ENCODE measurements at regions not wholly inside any gene's neighbourhood (a gene's known extent, or its start where the extent isn't known, plus 50 kb on each side); places are given as distances from the start of the nearest gene placed in this dataset.
A peak's percentile ranks its signal among the peaks of the same experiment; 100 is the strongest.
"Not testable (repeated sequence)": the region's sequence is repeated elsewhere in the genome, so short reads cannot be mapped to it uniquely, and the experiment has no call there.

GRCh38 chr4:137735561-137736104, 203.3 kb upstream of the PCDH18 start:
- Mint-ChIP-seq H3K27ac (ENCODE audit: unreplicated experiment) (no peak overlapping the region), H3K36me3 (ENCODE audit: low read depth, unreplicated experiment) (no peaks in the 10 kb centered on the region), H3K9me3 (ENCODE audit: unreplicated experiment) (no peaks in the 10 kb centered on the region), H3K4me3 (ENCODE audit: unreplicated experiment) (no peak overlapping the region), H3K4me1 (ENCODE audit: unreplicated experiment) (peaks cover 2% of the 10 kb centered on the region), H3K27me3 (ENCODE audit: unreplicated experiment) (peaks cover 4% of the 10 kb centered on the region)
- TF ChIP-seq CTCF (IDR thresholded peaks at IDR 0.05; ENCODE audit: unreplicated experiment), result no peak
- no peak for DNase-seq (ENCODE audit: low spot score)

GRCh38 chr4:137733174-137734141, 201.2 kb upstream of the PCDH18 start:
- H3K4me3 Mint-ChIP-seq (ENCODE audit: unreplicated experiment); H3K36me3 Mint-ChIP-seq (ENCODE audit: low read depth, unreplicated experiment); H3K9me3 Mint-ChIP-seq (ENCODE audit: unreplicated experiment); H3K27ac Mint-ChIP-seq (ENCODE audit: unreplicated experiment); H3K27me3 Mint-ChIP-seq (ENCODE audit: unreplicated experiment); H3K4me1 Mint-ChIP-seq (ENCODE audit: unreplicated experiment): not testable (repeated sequence)
- TF ChIP-seq CTCF (IDR thresholded peaks at IDR 0.05; ENCODE audit: unreplicated experiment), result peak; percentile 37
- DNase-seq (ENCODE audit: low spot score), result peak; percentile 56

- H3K27ac Mint-ChIP-seq (ENCODE audit: unreplicated experiment), result no peak overlapping the region
- no peaks in the 10 kb centered on the region for H3K36me3 Mint-ChIP-seq (ENCODE audit: low read depth, unreplicated experiment)
- no peaks in the 10 kb centered on the region for H3K9me3 Mint-ChIP-seq (ENCODE audit: unreplicated experiment)
- H3K27me3 Mint-ChIP-seq (ENCODE audit: unreplicated experiment), result no peaks in the 10 kb centered on the region
- H3K4me1 Mint-ChIP-seq (ENCODE audit: unreplicated experiment), result no peaks in the 10 kb centered on the region
- DNase-seq (ENCODE audit: low spot score), result no peak
- no peak for TF ChIP-seq CTCF (IDR thresholded peaks at IDR 0.05; ENCODE audit: unreplicated experiment)
- H3K4me3 Mint-ChIP-seq (ENCODE audit: unreplicated experiment), result no peak overlapping the region
Observed at GRCh38 chr4:137722910-137723309, 190.6 kb upstream of the PCDH18 start.

GRCh38 chr4:137711502-137711901, 179.2 kb upstream of the PCDH18 start:
- Mint-ChIP-seq H3K27ac (ENCODE audit: unreplicated experiment) (no peak overlapping the region), H3K9me3 (ENCODE audit: unreplicated experiment) (no peaks in the 10 kb centered on the region), H3K4me1 (ENCODE audit: unreplicated experiment) (no peaks in the 10 kb centered on the region), H3K4me3 (ENCODE audit: unreplicated experiment) (no peak overlapping the region), H3K27me3 (ENCODE audit: unreplicated experiment) (no peaks in the 10 kb centered on the region), H3K36me3 (ENCODE audit: low read depth, unreplicated experiment) (no peaks in the 10 kb centered on the region)
- no peak for DNase-seq (ENCODE audit: low spot score)
- no peak for TF ChIP-seq CTCF (IDR thresholded peaks at IDR 0.05; ENCODE audit: unreplicated experiment)

GRCh38 chr4:137707626-137708025, 175.3 kb upstream of the PCDH18 start:
- Mint-ChIP-seq H3K27me3 (ENCODE audit: unreplicated experiment) (no peaks in the 10 kb centered on the region), H3K27ac (ENCODE audit: unreplicated experiment) (no peak overlapping the region), H3K4me3 (ENCODE audit: unreplicated experiment) (no peak overlapping the region), H3K4me1 (ENCODE audit: unreplicated experiment) (no peaks in the 10 kb centered on the region), H3K9me3 (ENCODE audit: unreplicated experiment) (no peaks in the 10 kb centered on the region), H3K36me3 (ENCODE audit: low read depth, unreplicated experiment) (no peaks in the 10 kb centered on the region)
- no peak for TF ChIP-seq CTCF (IDR thresholded peaks at IDR 0.05; ENCODE audit: unreplicated experiment)
- DNase-seq (ENCODE audit: low spot score), result no peak
